DMS153 treated with DMSO at 0.1 percent for 48 hours (cell line): ENCODE measurements at regions not wholly inside any gene's neighbourhood (a gene's known extent, or its start where the extent isn't known, plus 50 kb on each side); places are given as distances from the start of the nearest gene placed in this dataset.
"Not testable (repeated sequence)": the region's sequence is repeated elsewhere in the genome, so short reads cannot be mapped to it uniquely, and the experiment has no call there.

Experiments
- DNase-seq: peaks from one replicate; lab custom pipeline; 2025; ENCODE audit not compliant: unreplicated experiment; lab: John Stamatoyannopoulos, UW

DNA sequence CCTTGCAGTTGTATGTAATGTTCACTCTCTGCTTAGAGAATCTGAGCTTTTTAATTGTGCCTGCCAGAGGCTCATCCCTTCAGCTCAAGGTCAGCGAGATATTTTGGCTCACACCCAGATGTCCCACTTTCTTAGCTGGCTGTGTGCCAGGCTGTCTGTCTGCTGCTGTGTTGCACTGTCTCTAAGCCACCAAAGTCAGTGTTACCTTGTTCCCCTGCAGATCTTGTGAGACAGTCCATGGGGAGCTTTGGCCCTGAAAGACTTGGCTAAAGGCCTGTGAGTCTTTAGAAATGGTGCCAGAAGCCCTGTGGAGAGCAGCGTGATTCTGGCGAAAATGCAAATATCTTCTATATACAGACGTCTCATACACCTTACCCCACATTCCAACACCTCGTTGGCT is 293.7 kb downstream of the TTC6 start:
- no peak for DNase-seq

DNA sequence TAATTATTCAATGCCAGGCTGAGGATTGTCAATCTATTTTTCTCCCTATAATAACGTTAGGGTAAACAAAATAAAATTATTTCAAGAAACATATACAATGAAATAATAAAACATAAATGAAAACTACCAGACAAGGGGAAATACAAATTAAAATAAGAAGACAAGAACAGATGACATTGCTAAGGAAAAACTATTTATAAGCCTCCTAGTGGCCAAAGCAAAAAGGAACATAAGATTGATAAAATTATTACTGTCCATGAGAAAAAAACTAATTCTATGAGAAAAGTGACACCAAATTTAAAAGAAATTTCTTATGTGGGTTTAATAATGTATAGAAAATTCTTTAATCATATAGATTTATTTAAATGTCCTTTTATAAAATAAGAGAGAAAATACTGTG is 294.7 kb downstream of the TTC6 start:
- no peak for DNase-seq

DNA sequence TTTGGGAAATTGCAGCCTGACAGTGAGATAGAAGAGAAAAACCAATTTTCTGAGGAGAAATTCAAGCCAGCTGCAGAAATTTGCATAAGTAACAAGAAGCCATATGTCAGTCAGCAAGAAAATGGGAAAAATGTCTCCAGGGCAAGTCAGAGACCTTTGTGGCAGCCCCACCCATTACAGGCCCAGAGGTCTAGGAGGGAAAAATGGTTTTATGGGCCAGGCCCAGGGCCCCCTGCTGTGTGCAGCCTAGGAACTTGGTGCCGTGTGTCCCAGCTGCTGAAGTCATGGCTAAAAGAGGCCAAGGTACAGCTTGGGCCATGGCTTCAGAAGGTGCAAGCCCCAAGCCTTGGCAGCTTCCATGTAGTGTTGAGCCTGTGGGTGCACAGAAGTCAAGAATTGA is 296.1 kb downstream of the TTC6 start:
- not testable (repeated sequence) for DNase-seq

DNA sequence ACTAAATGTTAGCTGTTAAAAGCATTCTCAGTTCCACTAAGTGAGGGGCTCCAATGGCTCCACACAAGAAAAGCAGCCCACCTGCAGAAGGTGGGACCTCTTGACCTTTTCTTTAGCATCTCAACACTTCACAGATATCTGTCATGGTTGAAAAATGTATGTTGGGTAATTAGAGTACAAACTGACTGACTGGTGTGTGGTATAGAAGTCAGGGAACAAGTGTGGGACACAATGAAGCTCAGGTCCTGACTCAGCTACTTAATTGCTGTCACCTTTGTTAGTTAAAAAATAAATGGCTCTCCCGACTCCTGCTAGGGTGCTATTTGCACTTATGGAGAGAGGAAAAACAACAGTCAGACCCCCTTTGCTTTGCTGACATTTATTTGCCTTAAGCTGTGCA is 299.0 kb downstream of the TTC6 start:
- DNase-seq: no peak

DNA sequence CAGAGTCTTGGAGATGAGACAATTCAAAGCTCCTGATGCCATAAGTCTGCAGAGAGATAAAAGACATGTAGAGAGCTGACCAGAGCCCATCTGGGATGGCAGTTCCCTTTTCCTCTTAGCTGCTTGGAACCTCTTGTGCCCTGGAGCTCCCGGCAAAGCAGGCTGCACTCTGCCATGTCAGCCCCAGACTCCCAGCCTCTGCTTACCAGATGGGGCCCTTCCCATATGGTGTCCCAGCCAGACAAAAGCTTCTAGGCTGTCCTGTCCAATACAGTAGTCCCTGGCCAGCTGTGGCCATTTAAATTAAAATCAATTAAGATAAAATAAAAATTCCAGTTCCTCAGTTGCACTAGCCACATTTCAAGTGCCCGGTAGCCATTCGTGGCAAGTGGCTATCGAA is 303.9 kb downstream of the TTC6 start:
- no peak for DNase-seq

DNA sequence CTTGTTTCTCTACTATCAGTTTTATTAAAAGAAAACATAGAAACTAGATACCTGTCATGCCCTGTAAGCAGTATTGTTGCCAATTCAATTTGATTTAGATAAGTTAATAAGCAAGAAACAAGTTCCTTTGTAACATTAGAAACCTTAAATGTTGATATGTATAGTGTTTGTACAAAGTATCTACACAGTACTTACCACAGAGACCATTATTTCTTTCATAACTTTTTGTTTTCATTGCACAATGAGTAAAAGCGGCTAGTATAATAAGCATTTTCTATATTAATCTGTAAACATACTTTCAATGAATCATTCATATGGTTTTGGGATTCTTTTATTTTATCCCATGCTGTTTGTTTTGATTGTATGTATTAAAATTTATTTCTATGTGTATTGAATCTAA is 305.1 kb downstream of the TTC6 start:
- DNase-seq: no peak

DNA sequence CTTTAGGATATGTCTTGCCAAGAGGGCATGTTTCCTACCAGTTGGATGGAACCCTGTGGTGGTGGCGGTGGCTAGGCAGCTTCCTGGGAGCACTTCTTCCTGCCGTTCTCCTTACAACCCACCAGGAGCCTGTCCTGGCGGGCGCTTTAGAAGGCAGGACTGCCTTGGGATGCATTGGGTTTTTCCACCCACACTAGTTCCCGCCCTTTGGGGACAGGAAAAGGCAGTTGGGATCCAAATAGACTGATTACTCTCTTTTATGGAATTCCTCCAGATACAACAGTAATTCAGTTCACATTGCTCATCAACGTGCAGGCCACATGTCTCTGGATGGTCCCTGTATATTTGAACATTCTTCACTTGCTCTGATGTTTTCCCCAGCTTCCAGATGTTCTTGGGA is 305.7 kb upstream of the SSTR1 start:
- no peak for DNase-seq

DNA sequence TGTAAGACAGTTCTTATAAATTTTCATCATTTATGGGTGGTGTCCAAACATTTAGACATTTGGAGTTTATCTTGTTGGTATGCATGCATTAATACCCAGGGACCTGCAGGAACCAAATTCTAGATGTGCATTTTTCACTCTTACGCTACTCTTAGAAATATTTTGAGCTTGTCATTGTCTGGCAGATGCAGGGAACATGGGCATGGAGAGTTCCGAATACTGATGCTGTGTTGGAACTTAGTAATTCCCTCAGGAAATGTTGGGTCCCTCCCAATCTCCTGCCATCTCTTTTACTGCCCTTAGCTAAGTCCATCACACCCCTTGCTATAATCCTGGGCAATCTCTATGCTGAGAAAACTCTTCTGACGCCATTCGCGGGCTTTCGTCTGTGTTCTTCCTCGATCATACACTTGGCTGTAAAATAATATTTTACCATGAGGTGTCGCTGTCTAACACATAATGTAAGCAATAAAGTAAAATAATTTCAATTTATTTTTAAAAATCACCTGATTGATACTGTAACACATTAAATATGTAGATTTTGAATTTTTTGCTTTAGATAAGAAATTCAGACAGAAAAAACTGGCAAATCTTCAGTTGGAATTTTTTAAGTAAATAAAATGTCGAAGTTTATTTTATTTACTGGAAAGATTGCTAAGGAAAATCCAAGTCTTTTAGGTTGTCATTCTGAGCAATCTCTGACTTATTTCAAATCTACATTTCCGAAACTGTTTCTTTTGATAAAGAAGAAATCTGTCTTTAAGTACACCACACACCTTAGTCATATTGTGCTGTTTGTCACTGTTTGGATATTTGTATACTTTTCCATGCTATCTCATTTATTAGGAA is 304.1 kb upstream of the SSTR1 start:
- no peak for DNase-seq

DNA sequence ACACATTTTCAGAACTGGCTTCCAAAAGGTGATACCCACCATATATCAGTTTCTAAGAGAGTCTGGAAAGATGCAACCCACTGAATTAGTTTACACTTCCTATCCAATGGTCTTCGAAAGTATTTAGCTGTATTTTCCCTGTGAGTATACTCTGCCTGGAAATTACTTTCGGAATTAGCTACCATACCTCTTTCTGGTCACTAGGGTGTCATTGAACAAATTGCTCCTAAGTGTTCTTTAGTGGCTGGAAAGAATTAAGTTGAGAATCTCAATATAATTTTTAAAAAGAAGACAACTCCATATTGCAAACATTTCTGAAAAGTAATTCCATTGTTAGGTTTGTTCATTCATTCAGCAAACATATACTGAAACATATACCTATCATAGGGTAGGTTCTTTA is 283.1 kb upstream of the SSTR1 start:
- no peak for DNase-seq

DNA sequence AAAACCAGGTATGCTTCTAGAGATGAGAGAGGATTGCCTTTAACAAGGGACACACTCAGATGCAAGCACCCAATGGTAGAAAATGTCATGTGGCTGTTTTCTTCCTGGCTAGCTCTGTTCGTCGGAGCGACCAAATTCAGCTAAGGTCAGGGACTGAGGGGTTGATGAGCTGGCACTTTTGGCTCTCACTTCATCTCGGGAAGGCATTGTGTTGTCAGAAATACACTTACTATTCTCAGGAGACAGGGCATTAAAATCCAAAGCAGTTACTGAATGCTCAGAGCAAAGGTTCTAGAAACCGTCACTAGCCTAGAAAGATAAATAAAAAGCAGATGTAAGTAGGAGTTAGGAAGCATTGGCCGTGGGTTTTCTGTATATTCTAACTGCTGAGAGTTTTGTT is 275.7 kb upstream of the SSTR1 start:
- DNase-seq: no peak

DNA sequence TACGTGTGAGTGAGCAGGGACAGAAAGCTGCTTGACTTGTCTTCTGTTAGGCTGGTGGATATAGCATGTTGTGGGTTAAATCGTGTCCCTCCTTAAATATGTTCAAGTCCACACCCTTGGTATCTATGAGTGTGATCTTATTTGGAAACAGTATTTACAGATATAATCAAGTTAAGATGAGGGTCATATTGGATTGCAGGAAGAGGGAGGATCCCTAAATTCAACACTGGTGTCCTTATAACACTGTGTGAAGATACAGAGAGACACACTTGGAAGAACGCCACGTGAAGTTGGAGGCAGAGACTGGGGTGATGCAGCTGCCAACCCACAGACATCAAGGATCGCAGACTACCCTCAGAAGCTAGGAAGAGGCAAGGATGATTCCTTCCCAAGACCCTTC is 275.2 kb upstream of the SSTR1 start:
- DNase-seq: no peak

DNA sequence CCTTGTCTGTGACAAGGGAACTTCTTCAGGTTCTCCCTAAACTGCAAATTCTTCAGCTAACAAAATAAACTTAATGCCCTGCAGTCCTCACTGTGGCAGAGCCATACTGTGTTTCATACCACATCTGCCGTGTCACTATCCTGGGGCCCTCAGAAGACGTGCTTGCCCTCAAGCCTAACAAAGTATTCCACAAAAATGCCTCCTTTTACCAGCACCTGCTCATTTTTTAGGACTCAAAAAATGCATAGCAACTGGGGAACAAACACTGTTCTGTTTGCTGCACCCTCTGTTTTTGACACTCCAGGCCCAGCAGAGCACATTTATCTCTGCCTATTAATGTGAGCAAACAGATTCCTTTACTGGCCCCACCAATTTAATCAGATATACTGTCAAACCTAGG is 270.7 kb upstream of the SSTR1 start:
- DNase-seq: no peak

DNA sequence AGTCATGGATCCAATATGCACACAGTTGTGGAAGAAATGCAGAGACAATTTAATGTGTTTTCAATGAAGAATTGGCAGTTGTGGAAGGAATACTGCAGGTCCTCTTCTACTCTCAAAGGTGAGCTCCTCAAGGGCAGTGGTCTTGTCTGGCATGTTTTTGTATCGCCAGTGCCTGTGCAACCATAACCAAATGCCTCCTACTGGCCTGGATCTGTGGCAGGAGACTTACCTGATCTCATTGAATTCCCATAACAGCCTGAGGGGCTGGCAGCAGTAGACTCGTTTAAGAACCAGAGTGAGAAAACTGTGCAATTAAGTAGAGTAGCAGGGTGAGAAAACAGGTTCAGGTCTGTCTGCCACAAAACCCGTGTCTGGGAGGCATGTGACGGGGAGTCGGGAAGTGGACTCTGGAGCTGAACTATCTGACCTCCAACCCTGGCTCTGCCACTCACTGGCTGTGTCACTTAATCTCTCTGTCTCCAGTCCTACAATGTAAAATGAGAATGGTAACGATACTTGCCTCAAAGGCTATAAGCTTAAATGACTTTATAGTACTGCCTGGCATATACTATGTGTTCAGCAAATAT is 268.2 kb upstream of the SSTR1 start:
- DNase-seq: no peak

DNA sequence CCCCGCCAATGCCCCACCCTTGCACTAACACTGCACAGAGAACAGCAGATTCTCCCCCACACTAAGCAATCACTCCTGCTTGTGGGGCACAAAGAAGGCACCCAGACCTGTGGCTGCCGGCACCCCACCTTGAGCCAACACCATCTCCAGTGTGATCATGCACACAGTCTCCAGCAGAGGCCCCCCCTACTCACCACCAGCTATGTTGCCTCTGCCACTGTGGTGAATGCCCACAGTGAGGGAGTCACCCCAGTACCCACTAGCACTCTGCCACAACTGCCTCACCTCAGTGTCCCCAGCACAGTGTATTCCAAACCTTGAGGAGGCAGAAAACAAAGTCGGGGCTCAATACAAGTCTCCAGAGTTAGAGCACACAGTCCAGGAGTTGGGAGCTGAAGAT is 261.7 kb upstream of the SSTR1 start:
- DNase-seq: no peak

DNA sequence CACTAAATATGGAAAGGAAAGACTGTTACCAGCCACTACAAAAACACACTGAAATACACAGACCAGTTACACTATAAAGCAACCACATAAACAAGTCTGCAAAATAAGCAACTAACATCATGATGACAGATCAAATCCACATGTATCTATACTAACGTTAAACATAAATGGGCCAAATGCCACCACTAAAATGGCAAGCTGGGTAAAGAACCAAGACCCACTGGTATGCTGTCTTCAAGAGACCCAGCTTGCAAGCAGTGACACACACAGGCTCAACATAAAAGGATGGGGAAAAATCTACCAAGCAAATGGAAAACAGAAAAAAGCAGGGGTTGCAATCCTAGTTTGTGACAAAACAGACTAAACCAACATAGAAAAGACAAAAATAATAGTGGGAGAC is 260.9 kb upstream of the SSTR1 start:
- DNase-seq: no peak

DNA sequence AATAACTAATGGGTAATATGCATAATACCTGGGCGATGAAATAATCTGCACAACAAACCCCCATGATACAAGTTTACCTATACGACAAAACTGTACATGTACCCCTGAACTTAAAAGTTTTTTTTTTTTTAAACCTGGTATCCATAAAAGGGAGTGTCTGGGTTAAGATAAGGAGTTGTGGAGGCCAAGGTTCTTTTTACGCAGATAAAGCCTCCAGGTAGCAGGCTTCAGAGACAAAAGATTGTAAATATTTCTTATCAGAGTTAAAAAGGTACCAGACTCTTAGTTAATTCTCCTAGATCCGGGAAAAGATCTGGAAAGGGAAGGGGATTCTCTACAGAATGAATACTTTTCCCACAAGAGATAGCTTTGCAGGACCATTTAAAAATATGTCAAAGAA is 259.4 kb upstream of the SSTR1 start:
- DNase-seq: no peak

DNA sequence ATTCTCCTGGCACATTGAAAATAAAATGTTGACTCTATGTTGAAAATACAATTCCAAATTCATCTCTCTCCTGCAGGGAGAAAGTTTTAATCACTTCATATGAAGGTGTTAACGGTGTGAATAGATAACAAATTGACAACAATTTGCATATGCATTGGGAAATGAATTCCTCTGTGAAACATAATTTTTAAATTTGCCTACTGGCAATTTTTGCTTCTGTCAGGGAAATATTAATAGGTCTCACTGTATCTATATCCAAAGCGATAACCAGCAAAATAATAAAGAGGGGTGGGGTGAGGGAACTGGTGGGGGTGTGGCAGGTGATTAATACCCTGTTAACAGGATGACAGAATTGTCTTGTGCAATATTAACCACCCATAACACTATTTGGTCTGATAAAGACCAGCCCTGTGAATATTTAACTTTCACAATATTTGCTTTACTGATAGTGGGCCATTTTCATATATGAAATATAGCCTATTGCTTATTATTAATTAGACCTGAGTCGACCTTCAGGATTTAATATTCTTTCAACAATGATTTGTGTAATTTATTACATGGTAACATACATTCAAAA is 239.0 kb upstream of the SSTR1 start:
- DNase-seq: no peak

DNA sequence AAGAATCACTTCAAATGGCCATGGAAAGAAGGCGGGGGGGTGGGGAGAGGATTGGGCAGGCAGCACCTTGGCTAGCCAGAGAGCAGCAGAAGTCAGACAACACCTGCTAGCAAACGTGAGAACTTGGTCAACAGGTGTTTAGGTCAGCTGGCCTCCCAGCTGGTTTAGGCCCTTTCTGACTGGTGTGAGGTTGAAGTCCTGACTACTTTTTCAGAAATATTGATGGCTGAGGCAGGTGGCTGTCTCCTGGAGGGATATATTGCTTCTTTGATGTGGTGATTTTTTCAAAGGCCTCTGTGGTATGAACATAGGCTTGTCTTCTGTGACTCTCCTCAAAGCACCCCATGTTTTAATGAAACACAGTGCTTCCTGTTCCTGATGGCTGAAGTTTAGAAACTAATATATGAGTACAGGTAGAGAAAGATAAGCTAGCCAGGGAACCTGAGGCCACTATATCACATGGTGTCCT is 238.2 kb upstream of the SSTR1 start:
- no peak for DNase-seq

DNA sequence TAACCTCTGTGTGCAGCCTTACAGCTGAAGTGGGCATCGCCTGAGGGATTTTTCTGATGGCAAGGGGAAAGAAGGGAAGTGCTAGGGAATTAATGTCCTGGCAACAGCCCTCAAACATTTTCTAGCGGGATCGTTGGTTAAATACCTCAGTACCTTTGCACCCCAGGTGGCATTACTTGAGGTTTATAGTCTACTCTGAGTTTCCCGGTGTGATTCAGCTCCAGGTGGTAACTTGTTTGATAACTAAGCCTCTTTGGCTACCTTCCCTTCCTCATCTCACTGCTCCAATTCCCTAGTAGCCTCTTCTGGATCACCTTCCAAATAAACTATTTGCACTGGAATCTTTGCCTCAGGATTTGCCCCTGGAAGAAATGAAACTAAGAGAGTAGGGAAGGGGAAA is 237.0 kb upstream of the SSTR1 start:
- DNase-seq: no peak

DNA sequence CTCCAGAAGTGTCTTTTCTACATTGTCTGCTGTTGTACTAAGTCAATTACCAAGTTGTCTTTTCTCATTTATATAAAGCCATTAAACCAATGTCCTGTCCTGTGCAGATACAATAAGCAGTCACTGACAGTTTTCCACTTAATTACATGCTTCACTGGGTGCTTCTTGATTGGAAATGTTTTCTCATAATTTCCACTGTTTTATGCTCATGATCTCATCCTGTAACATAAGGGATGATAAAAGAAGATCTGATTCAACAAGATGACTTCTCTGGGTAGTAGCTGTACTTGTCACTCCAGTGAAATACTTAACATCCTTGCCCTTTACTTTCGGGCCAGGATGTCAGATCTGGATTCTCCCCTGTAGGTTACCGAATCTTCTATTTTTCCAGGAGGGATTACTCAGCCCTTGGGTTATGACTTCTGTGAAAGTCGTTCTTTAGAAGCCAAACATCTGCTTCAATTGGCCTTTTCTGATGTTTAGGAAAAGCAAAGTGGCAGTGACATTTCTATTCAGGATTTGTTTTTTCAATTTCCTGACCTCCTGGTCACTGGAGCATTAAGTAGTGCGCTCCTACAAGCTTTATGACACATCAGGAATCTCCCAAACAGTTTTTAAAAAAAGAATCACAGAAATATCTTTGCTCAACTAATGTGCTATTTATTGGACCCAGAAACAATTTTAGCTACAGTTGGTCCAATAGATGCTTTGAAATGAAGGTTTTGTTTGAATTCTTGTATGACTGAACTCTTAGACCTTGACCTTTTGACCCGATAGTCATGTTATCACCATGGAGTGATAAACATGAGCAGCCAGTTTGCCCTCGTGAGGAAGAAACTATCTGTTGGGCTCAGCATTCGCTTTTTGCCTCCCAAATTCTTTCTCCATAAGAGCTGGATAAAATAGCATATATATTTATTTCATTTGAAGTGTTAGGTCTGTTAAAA is 234.5 kb upstream of the SSTR1 start:
- no peak for DNase-seq

DNA sequence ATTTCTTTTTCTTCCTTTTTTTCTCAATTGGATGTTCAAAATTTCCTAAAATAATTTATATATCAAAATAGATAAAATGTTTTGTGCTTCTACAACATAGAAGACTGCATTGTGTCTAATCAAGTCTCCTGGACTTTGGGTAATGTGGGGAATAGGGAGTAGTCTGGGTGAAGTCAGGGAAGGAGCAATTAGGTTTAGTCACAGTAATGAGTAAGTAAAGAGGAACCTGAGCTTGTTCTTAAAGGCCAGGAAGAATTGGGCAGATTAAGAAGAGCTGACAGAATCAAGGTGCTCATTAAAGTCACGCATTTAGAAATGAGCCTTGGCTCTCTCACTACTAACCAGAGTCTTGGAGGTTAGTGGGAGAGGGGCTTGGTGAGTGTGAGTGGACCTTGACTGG is 233.3 kb upstream of the SSTR1 start:
- no peak for DNase-seq
